ENCODE measurements at regions not wholly inside any gene's neighbourhood (a gene's known extent, or its start where the extent isn't known, plus 50 kb on each side); places are given as distances from the start of the nearest gene placed in this dataset.

DNA sequence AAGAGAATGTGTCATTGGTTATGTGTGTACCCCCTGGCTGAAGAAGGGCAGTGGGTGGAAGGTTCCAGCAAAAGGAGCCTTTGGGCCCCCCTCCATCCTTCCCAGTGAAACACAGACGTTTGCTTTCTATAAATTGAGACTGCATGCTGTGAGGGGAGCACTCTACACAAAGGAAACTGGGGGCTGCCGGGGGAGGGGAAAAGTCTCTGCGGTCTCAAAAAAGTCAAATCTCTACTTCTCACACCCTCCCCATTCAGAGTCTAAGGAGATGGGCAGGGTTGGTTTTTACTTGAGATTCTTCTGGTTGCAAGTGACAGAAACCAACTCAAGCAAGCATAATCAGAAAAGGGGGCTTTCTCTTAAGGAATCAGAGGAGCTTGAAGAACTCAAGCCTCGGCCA is 50.1 kb upstream of the TLE3 start:
- TF ChIP-seq, protein P1, sequence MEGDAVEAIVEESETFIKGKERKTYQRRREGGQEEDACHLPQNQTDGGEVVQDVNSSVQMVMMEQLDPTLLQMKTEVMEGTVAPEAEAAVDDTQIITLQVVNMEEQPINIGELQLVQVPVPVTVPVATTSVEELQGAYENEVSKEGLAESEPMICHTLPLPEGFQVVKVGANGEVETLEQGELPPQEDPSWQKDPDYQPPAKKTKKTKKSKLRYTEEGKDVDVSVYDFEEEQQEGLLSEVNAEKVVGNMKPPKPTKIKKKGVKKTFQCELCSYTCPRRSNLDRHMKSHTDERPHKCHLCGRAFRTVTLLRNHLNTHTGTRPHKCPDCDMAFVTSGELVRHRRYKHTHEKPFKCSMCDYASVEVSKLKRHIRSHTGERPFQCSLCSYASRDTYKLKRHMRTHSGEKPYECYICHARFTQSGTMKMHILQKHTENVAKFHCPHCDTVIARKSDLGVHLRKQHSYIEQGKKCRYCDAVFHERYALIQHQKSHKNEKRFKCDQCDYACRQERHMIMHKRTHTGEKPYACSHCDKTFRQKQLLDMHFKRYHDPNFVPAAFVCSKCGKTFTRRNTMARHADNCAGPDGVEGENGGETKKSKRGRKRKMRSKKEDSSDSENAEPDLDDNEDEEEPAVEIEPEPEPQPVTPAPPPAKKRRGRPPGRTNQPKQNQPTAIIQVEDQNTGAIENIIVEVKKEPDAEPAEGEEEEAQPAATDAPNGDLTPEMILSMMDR (conservative IDR thresholded peaks at IDR 0.05; ENCODE audit: low read length), result no peak
- TF ChIP-seq EZH2phosphoT487 (IDR thresholded peaks at IDR 0.05; ENCODE audit: borderline replicate concordance, low read depth, low read length), result no peak

Data from OCI-LY7 (cell line).